Endothelial cell of umbilical vein (primary cell): ENCODE measurements at regions not wholly inside any gene's neighbourhood (a gene's known extent, or its start where the extent isn't known, plus 50 kb on each side); places are given as distances from the start of the nearest gene placed in this dataset.
"Not testable (repeated sequence)": the region's sequence is repeated elsewhere in the genome, so short reads cannot be mapped to it uniquely, and the experiment has no call there.

Experiments used
- BruUV-seq: library from RNA; stranded (reverse); fragments of 400-500 nt; replicated peaks from 2 replicates; lab custom pipeline; 2021; lab: Mats Ljungman, UMichigan
- CTCF ChIA-PET: fragments of 300-600, 350-600 bp; sonication (Branson Sonifier 250); formaldehyde crosslinking; loops from one replicate; lab custom pipeline; 2021; ENCODE audit warnings: antibody characterized with exemption, inconsistent platforms; lab: Charles Lee
- POLR2A ChIA-PET: fragments of 300-600, 350-600 bp; sonication (Branson Sonifier 250); formaldehyde crosslinking; loops from one replicate; lab custom pipeline; 2021; ENCODE audit warnings: antibody characterized with exemption, inconsistent platforms; lab: Charles Lee
- DNase-seq: peaks from one replicate; pipeline ENCODE4 v3.0.0-alpha.2; 2011; ENCODE audit warnings: low read depth, low spot score
- FAIRE-seq: peaks from 2 replicates; lab custom pipeline; 2011; peaks lifted over from hg19 to GRCh38; lab: Jason Lieb, UNC
- H2AFZ ChIP-seq: 2 replicates; pipeline ENCODE4 v1.6.0; 2012; ENCODE audit warnings: low read depth, low read length, control low read depth, inconsistent platforms
- H3K27ac ChIP-seq: 2 replicates; pipeline ENCODE4 v1.5.1; 2011; ENCODE audit warnings: low read depth, mild to moderate bottlenecking, control low read depth, low read length, moderate library complexity; ENCODE audit not compliant: insufficient read depth
- H3K27me3 ChIP-seq, 2 experiments: 2 replicates each; pipeline versions ENCODE4 v1.6.0 to v1.6.1; 2011; ENCODE audit warnings: low read length in 2 of 2, mixed read lengths in 1 of 2; ENCODE audit not compliant: control insufficient read depth in 2 of 2, insufficient read depth in 2 of 2
- H3K36me3 ChIP-seq, 2 experiments: 2 replicates in 1 of 2; 3 replicates in 1 of 2; pipeline ENCODE4 v1.5.1; 2011; ENCODE audit warnings: low read length in 2 of 2, mild to moderate bottlenecking in 1 of 2, moderate library complexity in 1 of 2; ENCODE audit not compliant: control insufficient read depth in 2 of 2, insufficient read depth in 2 of 2; ENCODE audit errors: extremely low read depth in 1 of 2
- H3K4me1 ChIP-seq: 3 replicates; pipeline ENCODE4 v1.5.1; 2011; ENCODE audit warnings: mild to moderate bottlenecking, low read length; ENCODE audit not compliant: control insufficient read depth, insufficient read depth; ENCODE audit errors: extremely low read depth
- H3K4me2 ChIP-seq: 2 replicates; pipeline ENCODE4 v1.6.1; 2011; ENCODE audit warnings: low read length, control low read depth, mixed read lengths; ENCODE audit not compliant: insufficient read depth
- H3K4me3 ChIP-seq, 3 experiments: fragments of 200-600 bp in 1 of 3; sonication (generic), shearing (Covaris generic) in 1 of 3; replicated peaks in 1 of 3; 2 replicates each; pipeline ENCODE4 v1.5.1; 2011 to 2016; ENCODE audit warnings: control low read depth in 3 of 3, low read length in 3 of 3, mild to moderate bottlenecking in 2 of 3, inconsistent platforms in 1 of 3, low read depth in 1 of 3, moderate library complexity in 1 of 3; ENCODE audit not compliant: insufficient read depth in 1 of 3
- H3K79me2 ChIP-seq: 2 replicates; pipeline ENCODE4 v1.6.0; 2012; ENCODE audit warnings: low read length, inconsistent platforms; ENCODE audit not compliant: control insufficient read depth, insufficient read depth
- H3K9ac ChIP-seq: replicated peaks from 2 replicates; pipeline ENCODE3; 2011; ENCODE audit warnings: low read length, control low read depth; ENCODE audit not compliant: insufficient read depth; ENCODE audit errors: extremely low read depth
- H3K9me1 ChIP-seq: replicated peaks from 3 replicates; pipeline ENCODE4 v1.6.0; 2011; ENCODE audit warnings: mild to moderate bottlenecking, low read length; ENCODE audit not compliant: control insufficient read depth, insufficient read depth; ENCODE audit errors: extremely low read depth
- H3K9me3 ChIP-seq: replicated peaks from 2 replicates; pipeline ENCODE4 v1.5.1; 2012; ENCODE audit warnings: low read length, inconsistent platforms; ENCODE audit not compliant: control insufficient read depth, insufficient read depth
- H4K20me1 ChIP-seq: replicated peaks from 2 replicates; pipeline ENCODE3; 2011; ENCODE audit warnings: mild to moderate bottlenecking, low read length; ENCODE audit not compliant: control insufficient read depth, insufficient read depth; ENCODE audit errors: extremely low read depth
- FOS ChIP-seq: IDR thresholded peaks from 2 replicates; pipeline ENCODE4 v1.6.1; 2011; ENCODE audit warnings: mild to moderate bottlenecking, low read length, moderate library complexity, borderline replicate concordance; ENCODE audit not compliant: insufficient read depth
- GATA2 ChIP-seq: IDR thresholded peaks from 2 replicates; pipeline ENCODE4 v1.7.0; 2011; ENCODE audit warnings: low read depth, mild to moderate bottlenecking, moderate library complexity, mixed read lengths, low read length; ENCODE audit not compliant: insufficient read length, insufficient read depth
- JUN ChIP-seq: IDR thresholded peaks from 2 replicates; pipeline ENCODE4 v1.6.1; 2011; ENCODE audit warnings: borderline replicate concordance, low read depth; ENCODE audit not compliant: insufficient read length, insufficient read depth
- MYC ChIP-seq: IDR thresholded peaks from one replicate; pipeline ENCODE4 v1.6.1; 2011; ENCODE audit warnings: mild to moderate bottlenecking, low read depth, low read length
- POLR2A ChIP-seq: IDR thresholded peaks from 2 replicates; pipeline ENCODE4 v1.6.1; 2012; ENCODE audit warnings: low read depth, mild to moderate bottlenecking, control low read depth, low read length
- POLR2AphosphoS5 ChIP-seq: IDR thresholded peaks from 2 replicates; pipeline ENCODE4 v1.6.1; 2012; ENCODE audit warnings: low read depth, mild to moderate bottlenecking, control low read depth, low read length, moderate library complexity; ENCODE audit not compliant: insufficient read depth
- dilution Hi-C: fragments of 300-500 bp; cut with MboI; formaldehyde crosslinking; loops from one replicate; pipeline ENCODE4 v1.15.0; 2019; ENCODE audit warnings: low sequenced_read_pairs; ENCODE audit not compliant: extremely low pct_ligation_motif_present
- intact Hi-C: fragments of 100-400 bp; cut with micrococcal nuclease; formaldehyde crosslinking; loops from one replicate; pipeline ENCODE4 v1.10.0; 2022
- TF ChIP-seq, protein P1 (sequence below): IDR thresholded peaks from 2 replicates; pipeline ENCODE4 v1.6.1; 2011; ENCODE audit not compliant: insufficient read depth, insufficient read length

DNA sequence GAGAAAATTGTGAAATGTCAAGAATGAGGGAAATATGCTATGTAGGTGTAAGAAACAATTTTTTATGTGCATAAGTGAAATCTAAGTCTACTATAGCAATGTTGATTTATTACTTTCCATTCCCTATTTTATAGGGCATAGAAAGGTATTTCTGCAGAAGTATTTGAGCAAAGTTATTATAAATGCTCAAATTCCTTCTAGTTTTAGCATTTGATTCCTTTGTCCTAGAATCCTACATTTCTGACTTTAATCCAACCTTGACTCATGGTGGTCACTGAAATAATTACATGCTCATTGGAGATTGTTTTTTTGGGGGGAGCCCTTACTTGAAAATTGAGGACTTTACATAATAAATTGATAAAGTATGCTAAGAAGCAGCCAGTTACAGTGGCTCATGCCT, 716.6 kb upstream of the LUZP2 start:
- no peak for DNase-seq
- Histone ChIP-seq H3K9me1 (peaks cover 2% of the 10 kb centered on the region), H3K79me2 (no peaks in the 10 kb centered on the region), H3K4me3 (no peak overlapping the region), H3K4me1 (no peaks in the 10 kb centered on the region), H3K9ac (no peak overlapping the region), H2AFZ (no peak overlapping the region), H3K9me3 (no peaks in the 10 kb centered on the region), H3K36me3 (no peaks in the 10 kb centered on the region), H4K20me1 (no peaks in the 10 kb centered on the region), H3K27ac (no peak overlapping the region), H3K4me2 (no peak overlapping the region), H3K27me3 (no peaks in the 10 kb centered on the region)
- no peak for TF ChIP-seq MYC
- no peak for TF ChIP-seq POLR2AphosphoS5
- no peak for TF ChIP-seq POLR2A
- TF ChIP-seq FOS = no peak
- TF ChIP-seq GATA2 = no peak
- no TSS peak for BruUV-seq
- FAIRE-seq = no peak
- dilution Hi-C loops (no loop called here), intact Hi-C loops (no loop called here)
- ChIA-PET CTCF (interaction anchor here (1.3 kb wide), 1 partner anchor 174 kb away, joined by 3 read pairs; no protein-coding TSS in a partner anchor), POLR2A (no interaction called here)

DNA sequence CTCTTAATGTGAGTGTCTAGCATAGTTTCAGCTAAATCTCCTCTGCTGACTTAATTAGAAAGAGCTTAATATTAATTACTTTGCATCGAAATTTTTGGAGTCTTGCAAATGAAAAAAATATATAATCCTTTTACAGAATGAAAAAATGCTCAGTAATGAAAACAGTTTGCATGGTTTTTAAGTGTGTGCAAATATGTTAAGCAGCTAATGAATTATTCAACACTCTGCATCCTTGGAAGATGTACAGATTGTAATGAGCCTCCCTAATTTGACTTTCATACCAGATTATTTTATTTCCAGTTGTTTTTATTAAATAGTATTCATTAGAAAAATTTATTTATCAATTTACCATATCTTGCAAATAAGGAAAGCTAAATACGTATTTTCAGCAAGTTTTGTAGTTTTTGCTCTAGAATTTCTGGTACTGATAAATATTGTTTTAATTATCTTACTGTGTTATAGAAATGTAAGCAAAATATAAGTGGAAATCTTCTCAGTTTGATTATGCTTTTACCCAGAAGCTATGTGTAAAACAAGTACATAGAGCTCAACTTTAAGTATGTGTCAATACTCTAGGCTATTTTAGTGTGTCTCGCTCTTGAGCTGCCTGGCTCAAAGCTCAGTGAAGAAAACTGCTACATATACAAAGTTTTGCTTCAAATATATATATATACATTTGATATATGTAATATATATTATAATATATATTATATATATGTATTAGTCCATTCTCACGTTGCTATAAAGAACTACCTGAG, 714.9 kb upstream of the LUZP2 start:
- H3K27ac ChIP-seq = no peak overlapping the region
- H3K79me2 ChIP-seq = no peaks in the 10 kb centered on the region
- no peaks in the 10 kb centered on the region for H3K9me3 ChIP-seq
- TF ChIP-seq POLR2AphosphoS5 (no peak), GATA2 (no peak), JUN (no peak)
- TF ChIP-seq, protein P1, sequence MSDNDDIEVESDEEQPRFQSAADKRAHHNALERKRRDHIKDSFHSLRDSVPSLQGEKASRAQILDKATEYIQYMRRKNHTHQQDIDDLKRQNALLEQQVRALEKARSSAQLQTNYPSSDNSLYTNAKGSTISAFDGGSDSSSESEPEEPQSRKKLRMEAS = no peak
- no peaks in the 10 kb centered on the region for H3K4me1 ChIP-seq
- intact Hi-C loops = no loop called here
- H3K27me3 ChIP-seq = no peaks in the 10 kb centered on the region
- H3K4me2 ChIP-seq = no peak overlapping the region
- CTCF ChIA-PET = interaction anchor here (0.7 to 1.0 kb wide), 2 partner anchors 13 to 26 kb away, joined by 3 read pairs; no protein-coding TSS in a partner anchor
- POLR2A ChIA-PET = no interaction called here
- dilution Hi-C loops = no loop called here
- no peak overlapping the region for H3K4me3 ChIP-seq
- peaks cover 2% of the 10 kb centered on the region for H3K9me1 ChIP-seq
- DNase-seq (no peak), FAIRE-seq (no peak)
- H3K9ac ChIP-seq = no peak overlapping the region
- no peaks in the 10 kb centered on the region for H4K20me1 ChIP-seq
- no peaks in the 10 kb centered on the region for H3K36me3 ChIP-seq
- H2AFZ ChIP-seq = no peak overlapping the region
- BruUV-seq = no TSS peak

DNA sequence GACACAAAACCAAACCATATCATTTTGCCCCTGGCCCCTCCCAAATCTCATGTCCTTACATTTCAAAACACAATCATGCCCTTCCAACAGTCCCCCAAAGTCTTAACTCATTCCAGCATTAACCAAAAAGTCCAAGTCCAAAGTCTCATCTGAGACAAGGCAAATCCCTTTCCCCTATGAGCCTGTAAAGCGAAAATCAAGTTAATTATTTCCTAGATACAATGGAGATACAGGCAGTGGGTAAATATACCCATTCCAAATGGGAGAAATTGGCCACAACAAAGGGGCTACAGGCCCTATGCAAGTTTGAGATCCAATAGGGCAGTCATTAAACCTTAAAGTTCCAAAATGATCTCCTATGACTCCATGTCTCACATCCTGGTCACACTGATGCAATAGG, 709.9 kb upstream of the LUZP2 start:
- H3K79me2 ChIP-seq, POLR2A ChIA-PET, dilution Hi-C loops, CTCF ChIA-PET, H2AFZ ChIP-seq, intact Hi-C loops, BruUV-seq, H4K20me1 ChIP-seq, H3K9me3 ChIP-seq, DNase-seq, H3K4me3 ChIP-seq, H3K27me3 ChIP-seq, H3K4me2 ChIP-seq, H3K4me1 ChIP-seq, H3K9ac ChIP-seq, H3K36me3 ChIP-seq, H3K9me1 ChIP-seq, FAIRE-seq, H3K27ac ChIP-seq: not testable (repeated sequence)
